GM23338 (cell line): ENCODE measurements at regions not wholly inside any gene's neighbourhood (a gene's known extent, or its start where the extent isn't known, plus 50 kb on each side); places are given as distances from the start of the nearest gene placed in this dataset.

Experiments
- ATAC-seq: fragments of 200-7000 bp; cut with Tn5 transposase; 3 replicates; pipeline ENCODE4 v1.9.1; 2020
- DNase-seq: peaks from one replicate; pipeline ENCODE4 v3.0.0-alpha.2; 2015; ENCODE audit warnings: low spot score
- H2AFZ ChIP-seq: fragments of 200-600 bp; sonication (generic); 2 replicates; pipeline ENCODE4 v1.8.0; 2016; ENCODE audit warnings: antibody characterized with exemption, mild to moderate bottlenecking, moderate library complexity
- H3F3A ChIP-seq: fragments of 200-600 bp; sonication (generic); replicated peaks from 2 replicates; pipeline ENCODE4 v1.8.0; 2017; ENCODE audit warnings: antibody characterized with exemption, mixed run types, low read depth
- H3K27ac ChIP-seq: fragments of 200-600 bp; sonication (generic); 2 replicates; pipeline ENCODE4 v1.6.1; 2016; ENCODE audit warnings: low read depth
- H3K27me3 ChIP-seq: fragments of 200-600 bp; sonication (generic); 2 replicates; pipeline ENCODE4 v1.8.0; 2016; ENCODE audit warnings: mild to moderate bottlenecking, mixed run types, moderate library complexity; ENCODE audit not compliant: insufficient read depth
- H3K36me3 ChIP-seq: fragments of 200-600 bp; sonication (generic); 2 replicates; pipeline ENCODE4 v1.8.0; 2016; ENCODE audit warnings: mild to moderate bottlenecking; ENCODE audit not compliant: insufficient read depth
- H3K4me1 ChIP-seq: fragments of 200-600 bp; sonication (generic); 2 replicates; pipeline ENCODE4 v1.8.0; 2016; ENCODE audit warnings: mild to moderate bottlenecking, moderate library complexity; ENCODE audit not compliant: insufficient read depth
- H3K4me2 ChIP-seq: fragments of 200-600 bp; sonication (generic); 2 replicates; pipeline ENCODE4 v1.7.1; 2017; ENCODE audit warnings: mixed run types
- H3K4me3 ChIP-seq: fragments of 200-600 bp; sonication (generic); 2 replicates; pipeline ENCODE4 v1.6.1; 2016; ENCODE audit warnings: mixed run types
- H3K79me2 ChIP-seq: fragments of 200-600 bp; sonication (generic); replicated peaks from 2 replicates; pipeline ENCODE4 v1.8.0; 2017; ENCODE audit warnings: mild to moderate bottlenecking; ENCODE audit not compliant: insufficient read depth
- H3K9me2 ChIP-seq: fragments of 200-600 bp; sonication (generic); 2 replicates; pipeline ENCODE4 v1.8.0; 2017; ENCODE audit not compliant: insufficient read depth
- H4K20me1 ChIP-seq: fragments of 200-600 bp; sonication (generic); replicated peaks from 2 replicates; pipeline ENCODE4 v1.8.0; 2017; ENCODE audit warnings: mild to moderate bottlenecking; ENCODE audit not compliant: insufficient read depth
- H3K27ac Mint-ChIP-seq: 2 replicates; pipeline ENCODE4 v1.8.0; 2020; ENCODE audit warnings: inconsistent platforms, mild to moderate bottlenecking, moderate library complexity, mixed read lengths
- H3K27me3 Mint-ChIP-seq: 3 replicates; pipeline ENCODE4 v1.8.0; 2022; ENCODE audit warnings: low read depth, mild to moderate bottlenecking, moderate library complexity, mixed read lengths, inconsistent platforms; ENCODE audit not compliant: insufficient read depth, poor library complexity
- H3K36me3 Mint-ChIP-seq: 3 replicates; pipeline ENCODE4 v1.8.0; 2021; ENCODE audit warnings: low read depth, mild to moderate bottlenecking, inconsistent platforms, moderate library complexity, mixed read lengths
- H3K4me1 Mint-ChIP-seq: 3 replicates; pipeline ENCODE4 v1.8.0; 2020; ENCODE audit warnings: mild to moderate bottlenecking, inconsistent platforms, mixed read lengths
- H3K4me3 Mint-ChIP-seq: 3 replicates; pipeline ENCODE4 v1.8.0; 2021; ENCODE audit warnings: moderate library complexity, mild to moderate bottlenecking, inconsistent platforms, mixed read lengths
- H3K9me3 Mint-ChIP-seq: 3 replicates; pipeline ENCODE4 v1.8.0; 2020; ENCODE audit warnings: moderate library complexity, mild to moderate bottlenecking, inconsistent platforms, mixed read lengths
- CREB1 ChIP-seq: fragments of 250-450 bp; sonication (Bioruptor Pico); IDR thresholded peaks from 2 replicates; pipeline ENCODE4 v1.5.0; 2020; ENCODE audit warnings: low read depth, mild to moderate bottlenecking, moderate library complexity
- EZH2 ChIP-seq: fragments of 200-600 bp; sonication (generic); IDR thresholded peaks from one replicate; pipeline ENCODE4 v1.8.0; 2017; ENCODE audit warnings: antibody characterized with exemption, mild to moderate bottlenecking, low read depth; ENCODE audit not compliant: unreplicated experiment
- EZH2phosphoT487 ChIP-seq: fragments of 200-600 bp; sonication (generic); IDR thresholded peaks from one replicate; pipeline ENCODE4 v1.8.1; 2018; ENCODE audit warnings: antibody characterized with exemption; ENCODE audit not compliant: unreplicated experiment
- POLR2AphosphoS5 ChIP-seq: IDR thresholded peaks from 2 replicates; pipeline ENCODE4 v1.6.1; 2016; ENCODE audit warnings: antibody characterized with exemption, low read depth
- STAT1 ChIP-seq: IDR thresholded peaks from one replicate; pipeline ENCODE4 v1.6.1; 2016; ENCODE audit warnings: antibody characterized with exemption; ENCODE audit not compliant: unreplicated experiment
- ZNF331 ChIP-seq: fragments of 250-450 bp; sonication (Bioruptor Pico); IDR thresholded peaks from 2 replicates; pipeline ENCODE4 v1.5.0; 2020; ENCODE audit warnings: low read depth, mild to moderate bottlenecking, moderate library complexity
- TF ChIP-seq, protein P1 (sequence below), 2 experiments: fragments of 200-600 bp in 1 of 2; sonication (generic) in 1 of 2; conservative IDR thresholded peaks; 2 replicates each; pipeline versions ENCODE4 v1.5.1 to v1.6.1; 2016 to 2017; ENCODE audit warnings: antibody characterized with exemption in 2 of 2, low read depth in 2 of 2, mild to moderate bottlenecking in 2 of 2, moderate library complexity in 1 of 2
- TF ChIP-seq, protein P2 (sequence below): IDR thresholded peaks from one replicate; pipeline ENCODE4 v1.6.1; 2018; ENCODE audit warnings: antibody characterized with exemption; ENCODE audit not compliant: unreplicated experiment
- TF ChIP-seq, protein P3 (sequence below): fragments of 250-450 bp; sonication (Bioruptor Pico); IDR thresholded peaks from 2 replicates; pipeline ENCODE4 v1.5.0; 2020; ENCODE audit warnings: mild to moderate bottlenecking, moderate library complexity

DNA sequence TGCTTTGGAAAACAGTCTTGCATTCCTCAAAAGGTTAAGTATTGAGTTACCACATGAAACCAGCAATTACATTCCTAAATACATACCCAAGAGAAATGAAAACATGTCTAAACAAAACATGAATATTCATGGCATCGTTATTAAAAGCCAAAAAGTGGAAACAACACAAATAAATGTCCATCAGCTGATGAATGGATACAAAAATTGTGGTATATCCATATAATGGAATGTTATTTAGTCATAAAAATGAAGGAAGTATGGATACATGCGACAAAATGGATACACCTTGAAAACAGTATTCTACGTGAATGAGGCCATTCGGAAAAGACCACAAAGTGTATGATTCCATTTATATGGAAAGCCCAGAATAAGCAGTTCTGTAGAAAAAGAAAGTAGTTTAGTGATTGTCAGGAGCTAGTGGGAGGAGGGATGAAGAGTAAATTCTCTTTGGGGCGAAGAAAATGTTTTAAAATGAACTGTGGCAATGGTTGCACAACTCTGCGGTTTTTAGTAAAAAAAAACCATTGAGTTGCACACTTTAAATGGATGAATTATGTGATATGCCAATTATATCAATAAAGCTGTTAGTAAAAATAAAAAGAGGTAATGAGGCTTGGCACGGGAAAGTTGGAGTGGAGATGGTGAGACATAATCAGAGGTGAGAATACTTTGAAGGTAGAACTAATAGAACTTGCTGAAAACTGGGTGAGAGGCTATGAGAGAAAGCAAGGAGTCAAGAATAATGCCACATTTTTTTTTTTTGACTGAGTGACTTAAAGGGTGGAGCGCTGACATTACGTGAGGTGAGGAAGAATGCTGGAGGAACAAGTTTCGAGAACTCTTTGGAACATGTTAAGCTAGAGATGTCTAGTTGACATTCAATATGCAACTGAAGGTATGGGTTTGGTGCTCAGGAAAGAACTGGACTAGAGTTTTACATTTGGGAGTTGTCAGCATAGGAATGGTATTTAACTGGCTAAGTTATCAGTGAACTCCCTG is 194.9 kb upstream of the ZNF608 start:
- no peak for TF ChIP-seq CREB1 (CRISPR knock-in tag)
- TF ChIP-seq, protein P1, sequence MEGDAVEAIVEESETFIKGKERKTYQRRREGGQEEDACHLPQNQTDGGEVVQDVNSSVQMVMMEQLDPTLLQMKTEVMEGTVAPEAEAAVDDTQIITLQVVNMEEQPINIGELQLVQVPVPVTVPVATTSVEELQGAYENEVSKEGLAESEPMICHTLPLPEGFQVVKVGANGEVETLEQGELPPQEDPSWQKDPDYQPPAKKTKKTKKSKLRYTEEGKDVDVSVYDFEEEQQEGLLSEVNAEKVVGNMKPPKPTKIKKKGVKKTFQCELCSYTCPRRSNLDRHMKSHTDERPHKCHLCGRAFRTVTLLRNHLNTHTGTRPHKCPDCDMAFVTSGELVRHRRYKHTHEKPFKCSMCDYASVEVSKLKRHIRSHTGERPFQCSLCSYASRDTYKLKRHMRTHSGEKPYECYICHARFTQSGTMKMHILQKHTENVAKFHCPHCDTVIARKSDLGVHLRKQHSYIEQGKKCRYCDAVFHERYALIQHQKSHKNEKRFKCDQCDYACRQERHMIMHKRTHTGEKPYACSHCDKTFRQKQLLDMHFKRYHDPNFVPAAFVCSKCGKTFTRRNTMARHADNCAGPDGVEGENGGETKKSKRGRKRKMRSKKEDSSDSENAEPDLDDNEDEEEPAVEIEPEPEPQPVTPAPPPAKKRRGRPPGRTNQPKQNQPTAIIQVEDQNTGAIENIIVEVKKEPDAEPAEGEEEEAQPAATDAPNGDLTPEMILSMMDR (conservative IDR thresholded peaks at IDR 0.05; ENCODE audit: low read depth in 2 of 2) = no peak
- TF ChIP-seq EZH2 = no peak
- TF ChIP-seq EZH2phosphoT487 = no peak
- no peak for TF ChIP-seq STAT1
- TF ChIP-seq POLR2AphosphoS5 = no peak
- TF ChIP-seq, protein P2, sequence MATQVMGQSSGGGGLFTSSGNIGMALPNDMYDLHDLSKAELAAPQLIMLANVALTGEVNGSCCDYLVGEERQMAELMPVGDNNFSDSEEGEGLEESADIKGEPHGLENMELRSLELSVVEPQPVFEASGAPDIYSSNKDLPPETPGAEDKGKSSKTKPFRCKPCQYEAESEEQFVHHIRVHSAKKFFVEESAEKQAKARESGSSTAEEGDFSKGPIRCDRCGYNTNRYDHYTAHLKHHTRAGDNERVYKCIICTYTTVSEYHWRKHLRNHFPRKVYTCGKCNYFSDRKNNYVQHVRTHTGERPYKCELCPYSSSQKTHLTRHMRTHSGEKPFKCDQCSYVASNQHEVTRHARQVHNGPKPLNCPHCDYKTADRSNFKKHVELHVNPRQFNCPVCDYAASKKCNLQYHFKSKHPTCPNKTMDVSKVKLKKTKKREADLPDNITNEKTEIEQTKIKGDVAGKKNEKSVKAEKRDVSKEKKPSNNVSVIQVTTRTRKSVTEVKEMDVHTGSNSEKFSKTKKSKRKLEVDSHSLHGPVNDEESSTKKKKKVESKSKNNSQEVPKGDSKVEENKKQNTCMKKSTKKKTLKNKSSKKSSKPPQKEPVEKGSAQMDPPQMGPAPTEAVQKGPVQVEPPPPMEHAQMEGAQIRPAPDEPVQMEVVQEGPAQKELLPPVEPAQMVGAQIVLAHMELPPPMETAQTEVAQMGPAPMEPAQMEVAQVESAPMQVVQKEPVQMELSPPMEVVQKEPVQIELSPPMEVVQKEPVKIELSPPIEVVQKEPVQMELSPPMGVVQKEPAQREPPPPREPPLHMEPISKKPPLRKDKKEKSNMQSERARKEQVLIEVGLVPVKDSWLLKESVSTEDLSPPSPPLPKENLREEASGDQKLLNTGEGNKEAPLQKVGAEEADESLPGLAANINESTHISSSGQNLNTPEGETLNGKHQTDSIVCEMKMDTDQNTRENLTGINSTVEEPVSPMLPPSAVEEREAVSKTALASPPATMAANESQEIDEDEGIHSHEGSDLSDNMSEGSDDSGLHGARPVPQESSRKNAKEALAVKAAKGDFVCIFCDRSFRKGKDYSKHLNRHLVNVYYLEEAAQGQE = no peak
- no peak for TF ChIP-seq ZNF331 (CRISPR knock-in tag)
- TF ChIP-seq, protein P3, sequence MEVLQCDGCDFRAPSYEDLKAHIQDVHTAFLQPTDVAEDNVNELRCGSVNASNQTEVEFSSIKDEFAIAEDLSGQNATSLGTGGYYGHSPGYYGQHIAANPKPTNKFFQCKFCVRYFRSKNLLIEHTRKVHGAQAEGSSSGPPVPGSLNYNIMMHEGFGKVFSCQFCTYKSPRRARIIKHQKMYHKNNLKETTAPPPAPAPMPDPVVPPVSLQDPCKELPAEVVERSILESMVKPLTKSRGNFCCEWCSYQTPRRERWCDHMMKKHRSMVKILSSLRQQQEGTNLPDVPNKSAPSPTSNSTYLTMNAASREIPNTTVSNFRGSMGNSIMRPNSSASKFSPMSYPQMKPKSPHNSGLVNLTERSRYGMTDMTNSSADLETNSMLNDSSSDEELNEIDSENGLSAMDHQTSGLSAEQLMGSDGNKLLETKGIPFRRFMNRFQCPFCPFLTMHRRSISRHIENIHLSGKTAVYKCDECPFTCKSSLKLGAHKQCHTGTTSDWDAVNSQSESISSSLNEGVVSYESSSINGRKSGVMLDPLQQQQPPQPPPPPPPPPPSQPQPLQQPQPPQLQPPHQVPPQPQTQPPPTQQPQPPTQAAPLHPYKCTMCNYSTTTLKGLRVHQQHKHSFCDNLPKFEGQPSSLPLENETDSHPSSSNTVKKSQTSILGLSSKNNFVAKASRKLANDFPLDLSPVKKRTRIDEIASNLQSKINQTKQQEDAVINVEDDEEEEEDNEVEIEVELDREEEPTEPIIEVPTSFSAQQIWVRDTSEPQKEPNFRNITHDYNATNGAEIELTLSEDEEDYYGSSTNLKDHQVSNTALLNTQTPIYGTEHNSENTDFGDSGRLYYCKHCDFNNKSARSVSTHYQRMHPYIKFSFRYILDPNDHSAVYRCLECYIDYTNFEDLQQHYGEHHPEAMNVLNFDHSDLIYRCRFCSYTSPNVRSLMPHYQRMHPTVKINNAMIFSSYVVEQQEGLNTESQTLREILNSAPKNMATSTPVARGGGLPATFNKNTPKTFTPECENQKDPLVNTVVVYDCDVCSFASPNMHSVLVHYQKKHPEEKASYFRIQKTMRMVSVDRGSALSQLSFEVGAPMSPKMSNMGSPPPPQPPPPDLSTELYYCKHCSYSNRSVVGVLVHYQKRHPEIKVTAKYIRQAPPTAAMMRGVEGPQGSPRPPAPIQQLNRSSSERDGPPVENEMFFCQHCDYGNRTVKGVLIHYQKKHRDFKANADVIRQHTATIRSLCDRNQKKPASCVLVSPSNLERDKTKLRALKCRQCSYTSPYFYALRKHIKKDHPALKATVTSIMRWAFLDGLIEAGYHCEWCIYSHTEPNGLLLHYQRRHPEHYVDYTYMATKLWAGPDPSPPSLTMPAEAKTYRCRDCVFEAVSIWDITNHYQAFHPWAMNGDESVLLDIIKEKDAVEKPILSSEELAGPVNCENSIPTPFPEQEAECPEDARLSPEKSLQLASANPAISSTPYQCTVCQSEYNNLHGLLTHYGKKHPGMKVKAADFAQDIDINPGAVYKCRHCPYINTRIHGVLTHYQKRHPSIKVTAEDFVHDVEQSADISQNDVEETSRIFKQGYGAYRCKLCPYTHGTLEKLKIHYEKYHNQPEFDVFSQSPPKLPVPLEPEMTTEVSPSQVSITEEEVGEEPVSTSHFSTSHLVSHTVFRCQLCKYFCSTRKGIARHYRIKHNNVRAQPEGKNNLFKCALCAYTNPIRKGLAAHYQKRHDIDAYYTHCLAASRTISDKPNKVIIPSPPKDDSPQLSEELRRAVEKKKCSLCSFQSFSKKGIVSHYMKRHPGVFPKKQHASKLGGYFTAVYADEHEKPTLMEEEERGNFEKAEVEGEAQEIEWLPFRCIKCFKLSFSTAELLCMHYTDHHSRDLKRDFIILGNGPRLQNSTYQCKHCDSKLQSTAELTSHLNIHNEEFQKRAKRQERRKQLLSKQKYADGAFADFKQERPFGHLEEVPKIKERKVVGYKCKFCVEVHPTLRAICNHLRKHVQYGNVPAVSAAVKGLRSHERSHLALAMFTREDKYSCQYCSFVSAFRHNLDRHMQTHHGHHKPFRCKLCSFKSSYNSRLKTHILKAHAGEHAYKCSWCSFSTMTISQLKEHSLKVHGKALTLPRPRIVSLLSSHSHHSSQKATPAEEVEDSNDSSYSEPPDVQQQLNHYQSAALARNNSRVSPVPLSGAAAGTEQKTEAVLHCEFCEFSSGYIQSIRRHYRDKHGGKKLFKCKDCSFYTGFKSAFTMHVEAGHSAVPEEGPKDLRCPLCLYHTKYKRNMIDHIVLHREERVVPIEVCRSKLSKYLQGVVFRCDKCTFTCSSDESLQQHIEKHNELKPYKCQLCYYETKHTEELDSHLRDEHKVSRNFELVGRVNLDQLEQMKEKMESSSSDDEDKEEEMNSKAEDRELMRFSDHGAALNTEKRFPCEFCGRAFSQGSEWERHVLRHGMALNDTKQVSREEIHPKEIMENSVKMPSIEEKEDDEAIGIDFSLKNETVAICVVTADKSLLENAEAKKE (CRISPR knock-in tag) = no peak
- no peaks in the 10 kb centered on the region for H3K4me1 ChIP-seq

More for the DNA sequence above, 194.9 kb upstream of the ZNF608 start:
- Mint-ChIP-seq H3K36me3 (peaks cover 14% of the 10 kb centered on the region; the same call in 2 of the 3 replicates), H3K27me3 (no peaks in the 10 kb centered on the region), H3K4me3 (no peak overlapping the region), H3K4me1 (no peaks in the 10 kb centered on the region; the same call in 2 of the 3 replicates), H3K27ac (no peak overlapping the region), H3K9me3 (peaks cover 10% of the 10 kb centered on the region; the same call in 1 of the 3 replicates)
- Histone ChIP-seq H3K4me3 (no peak overlapping the region), H3K27me3 (no peaks in the 10 kb centered on the region), H3K27ac (no peak overlapping the region), H4K20me1 (no peaks in the 10 kb centered on the region), H3F3A (no peaks in the 10 kb centered on the region), H3K36me3 (no peaks in the 10 kb centered on the region), H3K4me2 (no peak overlapping the region), H3K9me2 (peaks cover 4% of the 10 kb centered on the region; the same call in 1 of the 2 replicates), H3K79me2 (no peaks in the 10 kb centered on the region), H2AFZ (no peak overlapping the region)
- DNase-seq (no peak), ATAC-seq (no peak)
